NCI-H1417 treated with DMSO at 0.1 percent for 48 hours (cell line): ENCODE measurements at regions not wholly inside any gene's neighbourhood (a gene's known extent, or its start where the extent isn't known, plus 50 kb on each side); places are given as distances from the start of the nearest gene placed in this dataset.
"Not testable (repeated sequence)": the region's sequence is repeated elsewhere in the genome, so short reads cannot be mapped to it uniquely, and the experiment has no call there.

Experiments used
- DNase-seq: peaks from one replicate; lab custom pipeline; 2025; lab: John Stamatoyannopoulos, UW

DNA sequence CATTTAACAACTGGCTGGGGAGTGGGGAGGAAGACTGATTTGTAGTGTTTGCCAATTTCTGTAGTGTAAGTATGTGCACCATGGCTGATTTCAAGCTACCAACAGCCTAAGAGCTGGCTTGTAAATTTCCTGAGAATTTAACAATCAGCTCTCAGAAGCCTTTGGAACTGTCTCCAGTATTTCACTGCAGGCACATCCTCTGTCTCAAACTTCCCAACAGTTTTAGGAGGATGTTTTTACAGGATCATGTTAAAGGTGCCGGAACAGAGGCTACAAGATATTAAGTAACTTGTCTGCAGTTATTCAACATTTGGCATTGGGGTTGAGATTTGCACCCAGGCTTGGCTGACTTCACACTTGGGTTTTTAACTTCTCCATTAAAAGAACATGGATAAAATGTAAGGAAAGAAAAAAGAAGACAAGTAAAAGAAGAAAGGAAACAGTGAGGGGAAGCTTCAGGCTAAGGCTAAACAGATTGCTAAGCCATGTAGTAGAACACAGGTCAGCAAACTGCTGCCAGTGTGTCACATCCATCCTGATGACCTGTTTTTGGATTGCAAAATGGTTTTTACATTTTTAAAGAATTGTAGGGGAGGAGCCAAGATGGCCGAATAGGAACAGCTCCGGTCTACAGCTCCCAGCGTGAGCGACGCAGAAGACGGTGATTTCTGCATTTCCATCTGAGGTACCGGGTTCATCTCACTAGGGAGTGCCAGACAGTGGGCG, 204.8 kb upstream of the SESN3 start:
- DNase-seq, result no peak

DNA sequence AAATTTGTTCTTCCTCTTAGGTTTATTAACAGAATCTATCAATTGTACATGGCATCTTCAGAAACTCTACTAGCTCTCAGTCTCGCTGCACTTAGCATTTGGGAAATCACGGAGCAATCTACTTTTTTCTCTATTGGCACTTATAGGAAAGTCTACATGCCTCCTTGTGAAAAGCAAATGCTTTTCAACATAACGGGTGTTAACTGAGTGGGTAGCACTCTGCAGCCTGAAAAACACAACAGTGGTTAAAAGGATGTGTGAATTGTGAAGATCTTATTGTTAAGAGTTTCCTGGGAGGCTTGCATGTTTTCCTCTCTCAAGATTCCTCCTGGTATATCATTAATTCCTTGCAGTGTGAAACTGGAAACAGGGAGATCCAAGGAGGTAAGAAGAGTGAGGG, 204.2 kb upstream of the SESN3 start:
- no peak for DNase-seq

DNA sequence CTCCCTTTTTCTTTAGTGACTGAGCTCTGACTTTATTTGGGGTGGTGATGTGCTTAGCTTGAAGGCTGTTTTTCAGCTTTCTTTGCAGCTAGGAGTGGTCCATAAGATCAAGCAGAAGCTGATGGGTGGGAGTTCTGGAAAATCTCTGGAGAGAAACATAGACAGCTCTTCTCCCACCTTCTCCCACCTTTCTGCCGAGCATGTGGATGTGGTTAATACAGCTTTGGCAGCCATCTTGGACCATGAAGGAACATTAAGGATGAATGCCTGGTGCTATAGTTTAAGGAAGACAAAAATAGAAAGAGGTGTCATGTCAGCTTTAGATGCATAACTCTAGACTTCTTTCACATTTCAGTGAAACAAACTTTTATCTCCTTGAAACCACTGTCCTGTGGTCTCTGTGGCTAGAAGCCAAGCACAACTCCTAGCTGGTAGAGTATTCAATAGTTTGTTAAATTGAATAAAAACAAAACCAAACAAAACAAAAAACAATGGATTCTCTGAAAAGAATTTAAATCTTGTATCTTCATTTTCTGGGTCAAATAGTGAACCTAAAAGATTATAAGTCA, 203.6 kb upstream of the SESN3 start:
- no peak for DNase-seq

DNA sequence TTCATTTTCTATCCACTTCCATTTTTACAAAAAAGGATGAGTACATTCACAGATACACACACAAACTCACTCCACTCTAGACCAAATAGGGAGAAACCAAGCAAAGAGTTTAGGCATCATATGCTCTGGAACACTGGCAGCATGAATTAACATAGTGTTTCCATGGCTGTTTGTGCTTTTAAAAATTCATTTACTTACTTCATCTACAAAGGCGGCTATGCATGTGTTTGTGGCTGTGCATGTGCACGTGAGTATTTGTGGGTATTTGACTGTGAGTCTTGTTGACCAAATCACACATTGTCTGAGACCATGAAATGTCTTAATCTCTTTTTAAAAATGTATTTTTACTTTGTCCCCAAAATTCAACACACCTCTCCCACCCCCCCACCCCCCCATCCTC, 203.0 kb upstream of the SESN3 start:
- no peak for DNase-seq

DNA sequence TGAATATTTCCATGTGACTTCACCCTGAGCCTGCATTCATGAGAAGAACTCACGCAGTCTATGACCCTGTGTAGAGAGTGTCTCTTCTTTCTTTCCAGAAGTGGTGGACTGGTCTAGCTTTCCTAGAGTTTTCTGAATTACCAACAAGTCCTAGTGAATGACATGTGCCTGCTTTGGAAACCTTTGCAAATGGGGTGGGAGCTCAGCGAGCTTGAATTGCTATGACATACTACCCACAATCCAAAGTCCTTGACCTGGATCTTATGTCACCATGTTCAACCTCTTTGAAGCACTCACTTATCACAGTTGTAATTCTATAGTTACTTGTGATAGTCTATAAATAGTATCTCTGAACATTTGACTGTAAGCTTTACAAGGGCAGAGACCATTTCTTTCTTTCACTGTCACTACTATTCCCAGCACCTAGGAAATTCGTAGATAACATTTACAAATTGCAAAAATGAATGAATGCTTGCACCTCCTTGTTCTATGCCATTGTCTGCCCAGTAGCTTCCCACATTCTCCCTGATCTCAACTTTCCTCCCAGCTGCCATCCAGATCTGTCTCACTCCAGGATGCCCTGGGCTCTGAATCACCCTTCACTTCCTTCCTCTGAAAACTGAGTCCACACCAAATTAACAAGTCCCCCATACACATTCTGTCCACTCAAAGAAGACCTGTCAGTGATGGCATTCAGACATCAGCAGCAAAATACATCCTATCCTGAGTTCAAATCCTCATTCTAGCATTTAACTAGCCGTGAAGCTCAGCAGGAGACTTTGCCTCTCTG, 201.9 kb upstream of the SESN3 start:
- DNase-seq, result no peak

DNA sequence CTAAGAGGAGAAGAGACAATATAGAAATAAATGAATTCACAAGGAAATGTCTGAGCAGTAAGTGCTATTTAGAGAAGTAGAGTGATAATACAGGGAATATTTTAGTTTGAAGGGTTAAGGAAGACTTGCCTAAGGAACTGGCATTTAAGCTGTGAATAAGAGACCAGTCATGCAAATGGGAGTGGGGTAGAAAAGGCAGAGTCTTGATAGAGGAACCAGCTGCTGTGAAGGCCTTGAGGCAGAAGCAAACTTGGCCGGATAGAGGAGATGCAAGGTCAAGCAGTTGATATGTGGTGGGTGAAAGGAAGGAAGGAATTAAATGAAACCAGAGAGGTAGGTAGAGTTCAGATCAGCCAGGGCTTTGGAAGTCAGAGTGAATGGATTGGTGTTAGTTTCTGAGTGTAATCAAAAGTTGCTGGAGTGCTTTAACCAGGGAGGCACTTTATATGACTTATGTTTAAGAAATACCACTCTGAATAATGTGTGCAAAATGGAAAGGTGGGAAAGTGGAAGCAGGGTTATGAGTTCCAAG, 198.4 kb upstream of the SESN3 start:
- DNase-seq, result no peak

DNA sequence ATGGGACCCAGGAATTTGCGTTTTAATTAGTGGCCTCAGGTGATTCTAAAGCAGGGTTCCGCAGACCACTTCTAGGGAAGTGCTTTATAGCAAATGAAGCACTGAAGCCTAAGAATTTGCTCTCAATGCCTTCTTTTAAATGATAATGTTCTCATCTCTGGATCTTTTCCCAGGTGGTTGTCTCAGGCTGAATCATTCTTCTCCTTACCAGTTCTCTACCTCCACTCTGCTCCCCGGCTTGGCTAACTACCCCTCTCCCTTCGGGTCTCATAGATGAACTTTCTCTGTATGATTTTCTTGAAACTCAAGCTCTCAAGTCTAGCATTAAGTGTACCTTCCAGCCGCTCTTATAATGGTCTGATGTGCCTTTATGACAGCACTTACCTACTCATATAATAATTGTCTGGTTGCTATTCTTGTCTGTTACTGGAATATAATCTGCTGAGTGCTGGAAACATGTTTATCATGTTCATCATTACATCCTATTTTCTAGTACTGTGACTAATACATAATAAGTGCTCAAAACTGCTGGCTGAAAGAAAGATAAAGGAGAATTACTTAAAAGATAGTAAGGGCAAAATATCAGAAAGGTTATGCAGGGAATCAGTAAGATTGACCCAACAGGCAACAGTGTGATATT, 195.9 kb upstream of the SESN3 start:
- DNase-seq, result no peak

DNA sequence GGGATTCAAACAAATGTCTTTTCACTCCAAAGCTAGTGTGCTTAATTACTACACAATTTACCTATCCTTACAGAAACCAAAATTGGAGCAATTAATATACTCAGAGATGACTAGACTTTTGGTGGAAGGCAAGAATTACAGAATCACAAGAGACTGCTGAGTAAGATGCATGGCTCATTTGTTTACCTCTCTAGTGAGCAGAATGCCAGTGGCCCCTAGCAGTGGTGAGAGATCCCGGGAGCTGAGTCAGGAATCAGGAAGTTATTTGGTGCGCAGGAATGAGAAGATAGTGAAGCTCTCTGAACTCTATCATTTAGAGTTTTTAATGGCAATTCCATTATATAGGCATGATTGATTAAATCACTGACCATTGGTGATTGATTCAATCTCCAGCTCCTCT, 188.9 kb upstream of the SESN3 start:
- DNase-seq, result no peak

DNA sequence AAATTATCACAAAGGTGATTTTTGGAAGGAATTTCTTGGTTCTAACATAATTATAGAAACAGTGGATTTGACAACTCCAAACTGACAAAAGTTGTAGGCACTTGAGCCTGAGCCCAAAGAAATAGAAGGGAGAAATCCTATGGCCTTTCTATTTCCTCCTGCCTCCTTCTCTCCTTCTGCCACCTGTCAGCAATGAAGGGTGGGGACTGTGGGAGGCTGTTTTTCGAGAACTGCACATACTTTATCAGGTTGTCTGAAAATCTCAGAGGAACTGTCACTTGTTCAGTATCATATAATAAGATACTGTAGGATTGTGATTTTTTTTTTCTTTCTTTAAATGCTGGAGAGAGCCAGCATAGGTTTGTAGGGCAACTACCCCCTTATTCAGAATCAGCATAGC, 187.9 kb upstream of the SESN3 start:
- DNase-seq, result no peak

DNA sequence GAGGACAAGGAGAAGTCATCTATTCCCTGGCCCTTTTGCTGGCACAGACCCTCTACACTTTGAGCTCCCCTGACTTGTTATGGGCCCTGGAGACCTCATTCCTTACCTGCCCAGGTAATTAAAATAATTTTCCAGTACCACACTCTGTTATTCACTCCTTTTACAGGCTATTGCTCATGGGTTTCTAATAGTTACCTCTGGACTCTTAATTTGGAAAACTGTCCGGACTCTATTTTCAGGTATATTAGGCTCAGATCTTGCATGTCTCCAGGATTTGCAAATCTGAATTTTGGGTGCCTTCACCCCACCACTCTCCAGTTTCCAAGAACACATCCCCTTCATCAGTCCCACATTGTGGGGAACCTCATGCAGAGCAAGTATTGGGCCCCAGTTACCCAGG, 186.8 kb upstream of the SESN3 start:
- no peak for DNase-seq

DNA sequence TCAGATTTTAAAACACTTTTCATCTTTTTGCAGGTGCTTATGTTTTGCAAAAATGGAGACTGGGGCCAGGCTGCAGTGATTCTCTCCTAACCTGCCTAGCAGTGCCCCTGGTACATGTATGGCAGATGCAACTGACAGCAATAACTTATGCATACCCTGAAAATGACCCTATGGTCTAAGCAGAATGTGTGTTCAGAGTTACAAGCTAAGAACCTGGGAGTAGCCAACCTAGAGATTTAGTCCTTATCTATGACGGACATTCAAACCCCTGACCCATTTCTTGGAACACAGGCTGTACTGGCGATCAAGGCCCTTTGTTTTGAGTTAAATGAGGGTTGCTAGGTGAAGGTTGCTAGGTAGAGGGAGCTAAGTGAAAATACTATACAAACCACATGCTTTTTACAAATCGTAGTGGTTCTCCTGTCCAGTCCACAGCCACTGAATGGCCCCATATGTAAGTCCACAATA, 184.9 kb upstream of the SESN3 start:
- no peak for DNase-seq

DNA sequence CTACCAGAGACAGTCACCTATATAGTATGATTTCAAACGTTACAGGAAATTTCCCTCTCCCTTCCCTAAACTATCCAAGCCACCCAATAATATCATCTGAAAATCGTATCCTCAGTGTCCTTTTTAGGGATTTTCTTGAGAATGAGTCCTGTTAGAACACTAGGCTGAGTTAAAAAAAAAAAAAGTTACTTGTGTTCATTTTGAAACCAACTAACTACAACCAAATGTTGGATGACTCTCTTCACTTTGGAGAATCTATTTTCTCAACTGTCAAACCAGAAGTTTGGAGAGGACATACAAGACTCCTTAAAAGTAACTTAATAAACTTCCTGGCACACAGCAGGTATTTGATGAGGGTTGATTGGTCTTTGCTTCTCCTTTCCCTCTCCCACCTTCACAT, 183.2 kb upstream of the SESN3 start:
- DNase-seq, result no peak

DNA sequence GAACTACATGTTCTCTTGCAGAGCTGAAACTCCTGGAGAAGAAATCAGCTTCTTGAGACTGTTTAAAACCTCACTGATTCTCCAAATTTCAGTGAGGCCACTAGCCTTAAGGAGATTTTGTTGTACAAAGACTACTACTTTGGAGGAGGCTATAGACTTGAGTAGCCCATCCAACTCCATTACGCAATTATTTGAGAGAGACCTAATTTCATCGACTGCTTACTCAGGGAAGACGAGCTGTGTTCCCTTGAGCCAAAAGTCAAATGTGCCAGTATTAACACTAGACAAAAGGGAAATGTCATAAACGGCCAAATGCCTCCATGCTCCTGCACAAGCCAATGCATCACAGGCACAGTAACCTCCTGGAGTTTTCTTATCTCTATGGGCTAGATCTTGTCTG, 182.8 kb upstream of the SESN3 start:
- no peak for DNase-seq

DNA sequence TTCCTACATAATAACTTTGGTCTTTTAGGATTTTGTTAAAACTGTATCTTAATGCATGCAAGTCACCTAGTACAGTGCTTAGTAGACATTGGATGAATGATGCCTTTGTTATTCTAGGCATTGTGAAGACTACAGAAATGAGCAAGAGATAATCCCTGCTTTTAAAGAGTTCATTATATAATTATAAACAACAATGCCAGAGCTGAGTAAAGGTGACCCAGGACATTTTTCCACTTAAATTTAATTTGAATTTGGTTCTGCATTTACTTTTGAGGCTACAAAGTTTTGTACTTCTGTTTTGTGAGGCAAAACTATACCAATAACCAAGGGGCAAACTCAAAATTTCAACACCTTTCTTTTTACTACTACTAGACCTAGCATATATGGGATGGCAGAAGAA, 182.0 kb upstream of the SESN3 start:
- no peak for DNase-seq

DNA sequence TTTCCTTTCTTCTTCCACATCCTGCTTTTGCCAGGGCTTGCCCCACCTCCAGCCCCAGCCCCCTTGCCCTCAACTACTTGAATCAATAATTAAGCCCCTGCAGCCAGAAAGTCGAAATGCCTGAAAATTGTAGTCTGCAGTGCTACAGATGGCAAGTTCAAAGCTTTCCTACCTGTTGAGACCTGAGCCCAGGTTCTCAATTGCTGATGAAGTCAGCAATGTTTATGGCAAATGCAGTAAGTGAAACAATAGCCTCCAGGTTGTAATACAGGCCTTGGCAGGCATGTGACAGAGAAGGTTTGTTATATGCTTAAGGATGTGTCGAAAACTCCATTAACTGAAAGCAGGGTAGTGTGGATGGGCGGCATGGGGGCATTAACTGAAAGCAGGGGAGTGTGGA, 181.1 kb upstream of the SESN3 start:
- no peak for DNase-seq

DNA sequence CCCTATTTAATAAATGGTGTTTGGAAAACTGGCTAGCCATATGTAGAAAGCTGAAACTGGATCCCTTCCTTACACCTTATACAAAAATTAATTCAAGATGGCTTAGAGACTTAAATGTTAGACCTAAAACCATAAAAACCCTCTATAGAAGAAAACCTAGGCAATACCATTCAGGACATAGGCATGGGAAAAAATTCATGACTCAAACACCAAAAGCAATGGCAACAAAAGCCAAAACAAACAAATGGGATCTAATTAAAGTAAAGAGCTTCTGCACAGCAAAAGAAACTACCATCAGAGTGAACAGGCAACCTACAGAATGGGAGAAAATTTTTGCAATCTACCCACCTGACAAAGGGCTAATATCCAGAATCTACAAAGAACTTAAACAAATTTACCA, 179.7 kb upstream of the SESN3 start:
- DNase-seq, result not testable (repeated sequence)

DNA sequence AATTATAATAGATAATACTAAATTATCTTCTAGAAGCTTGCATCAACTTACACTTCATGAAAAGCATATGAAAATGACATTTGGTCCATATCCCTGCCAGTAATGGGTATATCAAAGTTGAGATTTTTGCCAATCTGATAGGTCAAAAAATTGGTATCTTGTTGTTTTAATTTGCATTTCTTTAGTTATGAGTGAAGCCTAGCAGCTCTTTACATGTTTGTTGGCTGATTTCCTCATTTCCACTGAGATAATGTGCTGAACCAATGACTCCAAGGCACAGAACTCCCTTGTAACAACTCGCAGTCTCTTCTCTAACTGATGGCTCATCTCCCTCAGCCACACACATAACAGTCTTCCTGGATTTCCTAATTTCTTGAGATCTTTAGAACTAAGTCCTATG, 175.3 kb upstream of the SESN3 start:
- no peak for DNase-seq

DNA sequence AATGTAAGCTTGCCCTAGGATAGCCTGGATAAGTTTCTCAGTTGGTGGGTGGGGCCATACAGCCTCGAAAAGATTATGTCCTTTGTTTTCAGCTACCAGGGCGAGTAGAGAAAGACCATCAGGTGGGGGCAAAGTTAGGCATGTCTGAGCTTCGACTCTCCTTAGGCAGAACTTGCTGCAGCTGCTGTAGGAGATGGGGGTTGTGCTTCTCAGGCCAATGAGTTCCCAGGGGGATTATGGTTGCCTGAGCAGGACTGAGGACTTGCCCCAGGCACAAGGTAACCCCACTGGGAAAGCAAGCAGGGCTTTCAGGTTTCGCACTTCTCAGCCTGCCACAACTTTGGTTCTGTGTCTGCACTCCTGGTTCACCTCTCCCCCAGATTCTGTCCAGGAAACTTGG, 173.4 kb upstream of the SESN3 start:
- no peak for DNase-seq

DNA sequence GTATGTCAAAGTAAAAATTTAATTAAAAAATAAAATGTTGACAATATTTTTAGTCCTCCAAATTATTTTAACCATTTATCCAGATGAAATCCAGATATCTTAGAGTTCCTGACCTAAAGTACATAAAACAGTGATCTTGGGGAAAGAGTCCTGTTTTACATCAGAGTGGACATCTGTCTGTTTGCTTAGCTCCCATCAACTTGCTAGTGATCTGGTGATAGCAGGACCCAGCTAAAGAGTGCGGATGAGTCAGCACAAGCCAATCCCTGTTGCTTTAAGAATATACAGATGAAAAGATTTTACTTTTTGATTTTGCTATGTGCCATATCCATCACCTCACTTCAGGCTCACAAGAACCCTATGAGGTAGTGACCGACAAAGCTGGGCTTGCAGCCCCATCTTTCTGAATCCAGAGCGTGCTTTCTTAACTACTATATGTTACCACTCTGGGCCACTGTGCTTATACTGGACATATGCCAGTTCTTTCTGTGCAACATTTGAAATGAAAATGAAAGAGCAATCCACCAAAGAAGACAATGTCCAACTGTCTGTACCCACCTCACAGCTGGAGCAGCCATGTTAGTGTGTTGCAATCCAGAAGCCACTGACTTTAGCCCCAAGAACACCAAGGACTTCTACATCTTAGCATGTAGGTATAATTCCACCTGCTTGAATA, 167.6 kb upstream of the SESN3 start:
- no peak for DNase-seq

DNA sequence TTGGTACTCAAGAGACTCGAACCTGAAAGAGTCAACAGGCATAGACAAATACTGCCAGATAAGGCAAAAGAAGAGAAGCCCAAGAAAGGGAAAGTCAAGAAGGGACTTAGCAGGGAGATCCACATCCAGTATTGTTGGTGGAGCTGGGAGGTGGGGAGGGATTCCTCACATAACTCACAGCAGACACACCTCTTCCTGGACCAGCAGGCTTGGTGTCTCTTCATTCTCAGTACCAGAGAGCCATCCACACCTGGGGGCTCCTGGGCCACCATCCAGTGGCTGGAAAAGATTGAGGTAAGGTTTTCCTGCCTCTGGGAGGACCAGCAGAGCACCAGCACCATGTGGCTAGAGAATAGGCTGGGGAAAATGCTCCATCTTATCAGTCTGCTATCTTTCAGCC, 161.6 kb upstream of the SESN3 start:
- DNase-seq, result no peak

DNA sequence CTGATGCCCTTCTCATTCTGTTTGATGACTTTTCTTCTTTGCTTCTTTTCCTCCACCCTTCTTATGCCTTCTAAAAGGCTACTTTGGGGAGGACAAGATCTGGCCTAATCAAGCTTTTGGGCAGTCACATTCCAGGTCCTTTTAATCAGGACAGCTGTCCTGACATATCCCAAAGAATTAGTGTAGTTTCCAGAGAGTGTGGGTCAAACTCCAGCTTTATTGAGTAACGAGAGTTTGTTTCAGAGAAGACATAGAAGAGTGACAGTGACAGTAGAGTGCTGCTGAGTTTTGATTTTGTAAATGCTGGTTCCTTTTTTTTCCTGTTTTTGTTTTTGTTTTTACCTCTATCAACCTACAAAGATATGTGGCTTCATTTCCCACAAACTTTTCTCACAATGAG, 158.4 kb upstream of the SESN3 start:
- no peak for DNase-seq

DNA sequence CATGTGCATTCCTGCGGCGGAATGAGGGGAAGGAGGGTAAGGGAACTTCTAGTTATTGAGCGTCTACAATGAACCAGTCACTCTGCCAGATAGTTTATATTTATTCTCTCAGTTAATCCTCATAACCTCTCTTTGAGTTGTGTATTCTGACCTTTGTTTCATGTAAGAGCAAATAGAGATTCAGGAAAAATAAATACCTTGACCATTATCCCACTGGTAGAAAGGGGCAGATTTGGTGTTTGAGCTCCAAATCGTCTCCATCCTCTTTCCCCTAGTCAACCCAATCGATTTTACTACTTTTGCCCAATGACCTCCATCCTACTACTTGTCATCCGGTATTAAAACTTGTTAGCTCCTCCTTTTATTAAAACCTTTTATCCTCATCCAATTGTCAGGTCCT, 157.1 kb upstream of the SESN3 start:
- DNase-seq, result no peak
